ENCODE measurements at regions not wholly inside any gene's neighbourhood (a gene's known extent, or its start where the extent isn't known, plus 50 kb on each side); places are given as distances from the start of the nearest gene placed in this dataset.

DNA sequence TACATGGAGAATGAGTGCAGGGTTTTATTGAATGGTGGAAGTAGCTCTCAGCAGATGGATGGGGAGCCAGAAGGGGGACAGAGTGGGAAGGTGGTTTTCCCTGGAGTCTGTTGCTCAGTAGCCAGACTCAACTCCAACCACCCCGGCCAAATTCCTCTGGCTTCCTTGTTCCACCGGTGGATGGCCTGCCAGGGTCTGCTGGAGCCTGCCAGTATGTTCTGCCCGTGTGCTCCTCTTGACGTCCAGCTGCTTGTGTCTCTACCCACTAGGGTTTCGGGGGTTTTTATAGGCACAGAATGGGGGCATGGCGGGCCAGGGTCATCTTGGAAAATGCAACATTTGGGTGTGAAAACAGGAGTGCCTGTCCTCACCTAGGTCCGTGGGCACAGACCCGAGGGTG is 51.4 kb upstream of the KLF9 start:
- TF ChIP-seq POLR2AphosphoS5 (IDR thresholded peaks at IDR 0.05): no peak
- TF ChIP-seq, protein P1, sequence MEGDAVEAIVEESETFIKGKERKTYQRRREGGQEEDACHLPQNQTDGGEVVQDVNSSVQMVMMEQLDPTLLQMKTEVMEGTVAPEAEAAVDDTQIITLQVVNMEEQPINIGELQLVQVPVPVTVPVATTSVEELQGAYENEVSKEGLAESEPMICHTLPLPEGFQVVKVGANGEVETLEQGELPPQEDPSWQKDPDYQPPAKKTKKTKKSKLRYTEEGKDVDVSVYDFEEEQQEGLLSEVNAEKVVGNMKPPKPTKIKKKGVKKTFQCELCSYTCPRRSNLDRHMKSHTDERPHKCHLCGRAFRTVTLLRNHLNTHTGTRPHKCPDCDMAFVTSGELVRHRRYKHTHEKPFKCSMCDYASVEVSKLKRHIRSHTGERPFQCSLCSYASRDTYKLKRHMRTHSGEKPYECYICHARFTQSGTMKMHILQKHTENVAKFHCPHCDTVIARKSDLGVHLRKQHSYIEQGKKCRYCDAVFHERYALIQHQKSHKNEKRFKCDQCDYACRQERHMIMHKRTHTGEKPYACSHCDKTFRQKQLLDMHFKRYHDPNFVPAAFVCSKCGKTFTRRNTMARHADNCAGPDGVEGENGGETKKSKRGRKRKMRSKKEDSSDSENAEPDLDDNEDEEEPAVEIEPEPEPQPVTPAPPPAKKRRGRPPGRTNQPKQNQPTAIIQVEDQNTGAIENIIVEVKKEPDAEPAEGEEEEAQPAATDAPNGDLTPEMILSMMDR (IDR thresholded peaks at IDR 0.05): no peak
- TF ChIP-seq POLR2A (IDR thresholded peaks at IDR 0.05): no peak
